ENCODE measurements at regions not wholly inside any gene's neighbourhood (a gene's known extent, or its start where the extent isn't known, plus 50 kb on each side); places are given as distances from the start of the nearest gene placed in this dataset.

DNA sequence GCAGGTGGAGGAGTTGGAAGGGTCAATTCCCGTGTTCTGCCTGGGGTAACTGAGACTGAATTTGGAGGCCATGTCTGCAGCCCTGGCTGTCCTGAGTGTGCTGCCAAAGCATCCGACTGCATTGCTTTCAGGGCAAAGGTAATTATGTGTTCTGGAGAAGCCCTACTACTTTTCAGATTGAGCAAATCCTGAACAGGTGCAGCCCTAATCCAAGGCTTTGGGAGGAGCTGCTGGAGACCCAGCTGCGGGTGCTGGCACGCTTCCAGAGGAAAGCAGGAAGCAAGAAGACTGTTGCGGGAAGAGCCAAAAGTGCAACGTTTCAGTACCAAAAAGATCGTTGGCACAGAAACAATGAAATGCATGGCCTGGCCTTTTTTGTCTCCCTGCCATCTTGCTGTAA lies 73.7 kb upstream of the NRIP1 start:
- TF ChIP-seq CTCF (IDR thresholded peaks at IDR 0.05; ENCODE audit: insufficient read depth, missing control alignments), result no peak
- FAIRE-seq (no peak), DNase-seq (ENCODE audit: insufficient read length, low spot score) (peak; percentile 20)

GRCh38 chr21:15139898-15140297 lies 75.1 kb upstream of the NRIP1 start:
- FAIRE-seq (no peak), DNase-seq (ENCODE audit: insufficient read length, low spot score) (no peak)

DNA sequence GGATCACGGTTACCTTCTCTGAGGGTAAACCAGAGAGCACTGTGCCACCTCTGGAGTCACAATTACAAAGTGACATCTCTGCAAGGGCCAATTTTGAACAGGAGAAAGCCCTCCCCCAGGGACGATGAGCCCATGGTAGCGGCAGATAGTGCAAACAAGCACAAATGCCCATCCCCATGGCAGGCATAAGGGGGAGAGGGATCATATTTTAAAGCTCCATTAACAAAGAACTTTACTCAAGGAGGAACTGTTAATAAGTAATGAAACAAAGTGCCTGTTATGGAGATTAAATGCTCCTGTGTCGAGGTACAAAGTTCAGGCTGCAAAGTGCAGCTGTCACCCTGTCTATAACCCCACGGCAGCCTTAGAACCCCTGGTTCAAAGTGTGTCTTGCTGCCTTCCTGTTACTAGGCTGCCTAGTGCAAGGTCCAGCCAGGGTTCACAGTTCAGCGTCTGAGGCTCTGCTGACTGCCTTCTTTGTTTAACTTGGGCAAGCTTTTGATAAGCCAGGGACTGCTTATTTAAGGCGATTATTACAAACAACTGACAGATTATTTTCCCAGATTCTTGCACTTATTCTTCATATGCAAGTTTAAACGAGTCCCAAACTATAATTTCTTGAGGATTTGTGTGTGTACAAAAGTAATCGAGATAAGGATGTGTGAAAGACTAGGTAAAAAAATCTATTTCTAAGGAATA lies 75.7 kb upstream of the NRIP1 start:
- no peak for FAIRE-seq
- DNase-seq (ENCODE audit: insufficient read length, low spot score), result no peak
- no peak for TF ChIP-seq CTCF (IDR thresholded peaks at IDR 0.05; ENCODE audit: insufficient read depth, missing control alignments)

More at GRCh38 chr21:15139898-15140297, 75.1 kb upstream of the NRIP1 start:
- no peak for TF ChIP-seq CTCF (IDR thresholded peaks at IDR 0.05; ENCODE audit: insufficient read depth, missing control alignments)

GRCh38 chr21:15141261-15141970 lies 76.6 kb upstream of the NRIP1 start:
- FAIRE-seq (no peak), DNase-seq (ENCODE audit: insufficient read length, low spot score) (no peak)
- TF ChIP-seq CTCF (IDR thresholded peaks at IDR 0.05; ENCODE audit: insufficient read depth, missing control alignments), result no peak

GRCh38 chr21:15144026-15144425 lies 79.2 kb upstream of the NRIP1 start:
- DNase-seq (ENCODE audit: insufficient read length, low spot score) (no peak), FAIRE-seq (no peak)
- no peak for TF ChIP-seq CTCF (IDR thresholded peaks at IDR 0.05; ENCODE audit: insufficient read depth, missing control alignments)

GRCh38 chr21:15148437-15148836 lies 83.6 kb upstream of the NRIP1 start:
- DNase-seq (ENCODE audit: insufficient read length, low spot score) (no peak), FAIRE-seq (no peak)
- TF ChIP-seq CTCF (IDR thresholded peaks at IDR 0.05; ENCODE audit: insufficient read depth, missing control alignments), result no peak

Measured in D721Med (cell line).